Astrocyte of the cerebellum (primary cell): ENCODE measurements at regions not wholly inside any gene's neighbourhood (a gene's known extent, or its start where the extent isn't known, plus 50 kb on each side); places are given as distances from the start of the nearest gene placed in this dataset.

Experiments used
- DNase-seq: peaks from one replicate; pipeline ENCODE4 v3.0.0-alpha.2; 2011; ENCODE audit warnings: low read depth
- H3K4me3 ChIP-seq: 2 replicates; pipeline ENCODE4 v1.5.1; 2011; ENCODE audit warnings: mild to moderate bottlenecking, low read depth, low read length, moderate library complexity
- CTCF ChIP-seq: IDR thresholded peaks from 2 replicates; pipeline ENCODE4 v1.5.1; 2012; ENCODE audit warnings: low read length, low read depth, moderate library complexity, mild to moderate bottlenecking; ENCODE audit errors: missing control alignments
- in situ Hi-C: cut with HindIII; loops from 2 replicates; pipeline ENCODE4 v1.10.0; 2017; ENCODE audit warnings: low sequenced_read_pairs

GRCh38 chr5:4356201-4356600 lies 760.6 kb downstream of the IRX1 start:
- DNase-seq: no peak
- no peak for TF ChIP-seq CTCF
- in situ Hi-C loops: no loop called here
- no peak overlapping the region for H3K4me3 ChIP-seq

DNA sequence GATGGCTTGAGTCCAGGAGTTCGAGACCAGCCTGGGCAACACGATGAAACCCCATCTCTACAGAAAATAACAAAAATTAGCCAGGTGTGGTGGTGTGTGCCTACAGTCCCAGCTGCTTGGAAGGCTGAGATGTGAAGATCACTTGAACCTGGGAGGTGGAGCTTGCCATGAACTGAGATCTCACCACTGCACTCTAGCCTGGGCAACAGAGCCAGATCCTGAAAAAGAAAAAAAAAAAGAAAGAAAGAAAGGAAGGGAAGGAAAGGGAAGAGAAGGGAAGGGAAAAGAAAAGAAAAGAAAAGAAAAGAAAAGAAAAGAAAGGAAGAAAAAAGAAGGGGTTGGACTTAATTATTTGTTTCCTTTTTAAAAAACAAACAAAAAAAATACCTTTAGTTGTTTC lies 764.2 kb downstream of the IRX1 start:
- no peak for TF ChIP-seq CTCF
- DNase-seq: no peak
- H3K4me3 ChIP-seq: no peak overlapping the region
- in situ Hi-C loops: no loop called here

- in situ Hi-C loops: no loop called here
- no peak for DNase-seq
- H3K4me3 ChIP-seq: no peak overlapping the region
- no peak for TF ChIP-seq CTCF
These were observed 766.1 kb downstream of the IRX1 start for GRCh38 chr5:4361753-4362152.

- in situ Hi-C loops: no loop called here
These were observed 766.8 kb downstream of the IRX1 start for GRCh38 chr5:4362411-4362810.

GRCh38 chr5:4363045-4363444 lies 767.4 kb downstream of the IRX1 start:
- H3K4me3 ChIP-seq: no peak overlapping the region
- no peak for TF ChIP-seq CTCF
- in situ Hi-C loops: no loop called here
- DNase-seq: no peak

More at GRCh38 chr5:4362411-4362810, 766.8 kb downstream of the IRX1 start:
- TF ChIP-seq CTCF: no peak
- DNase-seq: no peak
- no peak overlapping the region for H3K4me3 ChIP-seq

- DNase-seq: no peak
- in situ Hi-C loops: no loop called here
- TF ChIP-seq CTCF: no peak
- no peak overlapping the region for H3K4me3 ChIP-seq
These were observed 771.0 kb downstream of the IRX1 start for GRCh38 chr5:4366628-4367027.

- in situ Hi-C loops: no loop called here
- no peak overlapping the region for H3K4me3 ChIP-seq
- TF ChIP-seq CTCF: no peak
- DNase-seq: no peak
These were observed 769.9 kb upstream of the ADAMTS16 start for GRCh38 chr5:4370218-4370617.
